GM19099 (cell line): ENCODE measurements at regions not wholly inside any gene's neighbourhood (a gene's known extent, or its start where the extent isn't known, plus 50 kb on each side); places are given as distances from the start of the nearest gene placed in this dataset.

Experiments used
- POLR2A ChIP-seq: IDR thresholded peaks from 3 replicates; pipeline ENCODE4 v1.6.1; 2011; ENCODE audit warnings: low read depth; ENCODE audit not compliant: insufficient read length; ENCODE audit errors: extremely low read depth

- TF ChIP-seq POLR2A, result no peak
These were observed 498.6 kb downstream of the FGF9 start for GRCh38 chr13:22169473-22169872.

GRCh38 chr13:22173610-22174009 lies 502.7 kb downstream of the FGF9 start:
- TF ChIP-seq POLR2A, result no peak

- TF ChIP-seq POLR2A, result no peak
These were observed 504.4 kb downstream of the FGF9 start for GRCh38 chr13:22175241-22175640.

- TF ChIP-seq POLR2A, result no peak
These were observed 504.9 kb downstream of the FGF9 start for GRCh38 chr13:22175815-22176214.

GRCh38 chr13:22176968-22177520 lies 506.2 kb downstream of the FGF9 start:
- no peak for TF ChIP-seq POLR2A

- no peak for TF ChIP-seq POLR2A
These were observed 508.0 kb downstream of the FGF9 start for GRCh38 chr13:22178878-22179277.

- no peak for TF ChIP-seq POLR2A
These were observed 516.5 kb downstream of the FGF9 start for GRCh38 chr13:22187329-22187728.

GRCh38 chr13:22189176-22190048 lies 518.5 kb downstream of the FGF9 start:
- no peak for TF ChIP-seq POLR2A

- no peak for TF ChIP-seq POLR2A
These were observed 522.2 kb downstream of the FGF9 start for GRCh38 chr13:22193070-22193469.

GRCh38 chr13:22194106-22194805 lies 523.4 kb downstream of the FGF9 start:
- TF ChIP-seq POLR2A, result no peak

GRCh38 chr13:22195726-22196125 lies 524.9 kb downstream of the FGF9 start:
- TF ChIP-seq POLR2A, result no peak

- no peak for TF ChIP-seq POLR2A
These were observed 525.9 kb downstream of the FGF9 start for GRCh38 chr13:22196777-22197176.

GRCh38 chr13:22198001-22198400 lies 527.1 kb downstream of the FGF9 start:
- no peak for TF ChIP-seq POLR2A

- no peak for TF ChIP-seq POLR2A
These were observed 527.9 kb downstream of the FGF9 start for GRCh38 chr13:22198641-22199217.

- no peak for TF ChIP-seq POLR2A
These were observed 529.6 kb downstream of the FGF9 start for GRCh38 chr13:22200440-22200839.
